NT2/D1 (cell line): ENCODE measurements at regions not wholly inside any gene's neighbourhood (a gene's known extent, or its start where the extent isn't known, plus 50 kb on each side); places are given as distances from the start of the nearest gene placed in this dataset.
"Not testable (repeated sequence)": the region's sequence is repeated elsewhere in the genome, so short reads cannot be mapped to it uniquely, and the experiment has no call there.

ENCODE experiments used
- DNase-seq: peaks from one replicate; pipeline ENCODE4 v3.0.0-alpha.2; 2011; ENCODE audit warnings: low read depth, low spot score
- H3K27me3 ChIP-seq: 2 replicates; pipeline ENCODE4 v1.6.0; 2011; ENCODE audit warnings: mild to moderate bottlenecking; ENCODE audit not compliant: insufficient read length, insufficient read depth
- H3K36me3 ChIP-seq: 2 replicates; pipeline ENCODE4 v1.6.1; 2011; ENCODE audit warnings: mild to moderate bottlenecking, low read length, mixed read lengths; ENCODE audit not compliant: insufficient read depth, insufficient read length
- H3K4me1 ChIP-seq: 2 replicates; pipeline ENCODE4 v1.5.1; 2011; ENCODE audit not compliant: insufficient read depth, insufficient read length
- H3K4me3 ChIP-seq: 2 replicates; pipeline ENCODE4 v1.5.1; 2011; ENCODE audit warnings: low read depth; ENCODE audit not compliant: insufficient read length
- H3K9ac ChIP-seq: 2 replicates; pipeline ENCODE4 v1.6.0; 2011; ENCODE audit warnings: low read depth; ENCODE audit not compliant: insufficient read length
- H3K9me3 ChIP-seq: 2 replicates; pipeline ENCODE4 v1.5.1; 2011; ENCODE audit warnings: mild to moderate bottlenecking, low read length; ENCODE audit not compliant: insufficient read depth
- SUZ12 ChIP-seq: IDR thresholded peaks from 2 replicates; pipeline ENCODE4 v1.6.1; 2011; ENCODE audit not compliant: insufficient read length, insufficient read depth; ENCODE audit errors: extremely low read depth
- YY1 ChIP-seq: IDR thresholded peaks from 2 replicates; pipeline ENCODE4 v1.6.1; 2011; ENCODE audit not compliant: insufficient read length, insufficient read depth
- ZNF274 ChIP-seq: IDR thresholded peaks from 2 replicates; pipeline ENCODE4 v1.6.1; 2011; ENCODE audit warnings: mild to moderate bottlenecking, low read depth, low read length

DNA sequence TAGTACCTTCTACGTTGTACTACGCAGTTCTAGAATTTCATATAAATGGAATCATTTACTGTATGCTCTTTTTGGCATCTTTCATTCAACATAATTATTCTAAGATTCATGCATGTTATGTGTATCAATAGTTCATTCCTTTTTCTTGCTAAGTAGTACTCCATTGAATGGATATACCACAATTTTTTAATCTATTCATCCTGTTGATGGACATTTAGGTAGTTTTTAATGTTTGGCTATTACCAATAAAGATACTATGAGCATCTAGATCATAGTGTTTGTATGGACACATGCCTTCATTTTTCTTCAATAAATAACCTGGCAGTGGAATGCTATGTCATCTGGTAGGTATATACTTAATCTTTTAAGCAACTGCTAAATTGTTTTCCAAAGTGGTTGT is 83.0 kb upstream of the ELN start:
- no peak overlapping the region for H3K4me3 ChIP-seq
- H3K36me3 ChIP-seq: no peaks in the 10 kb centered on the region
- TF ChIP-seq YY1: no peak
- no peak for TF ChIP-seq ZNF274
- no peak for TF ChIP-seq SUZ12
- H3K27me3 ChIP-seq: no peaks in the 10 kb centered on the region
- no peak for DNase-seq
- H3K9me3 ChIP-seq: peaks cover 33% of the 10 kb centered on the region
- no peak overlapping the region for H3K9ac ChIP-seq
- H3K4me1 ChIP-seq: no peaks in the 10 kb centered on the region

DNA sequence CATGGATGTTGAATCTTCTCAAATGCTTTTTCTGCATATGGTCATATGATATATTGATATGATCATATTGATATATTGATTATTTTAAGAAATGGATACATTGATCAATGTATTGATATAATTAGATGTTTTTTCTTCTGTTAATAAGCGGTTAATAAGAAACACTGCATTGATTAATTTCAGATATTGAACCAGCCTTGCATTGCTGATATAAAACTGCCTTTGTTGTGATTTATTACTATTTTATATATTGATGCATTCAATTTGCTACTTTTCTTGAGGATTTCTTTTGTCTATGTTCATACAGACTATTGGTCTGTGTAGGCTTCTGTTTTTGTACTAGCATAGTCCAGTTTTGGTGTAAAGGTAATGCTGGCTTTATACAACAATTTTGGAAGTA is 79.7 kb upstream of the ELN start:
- TF ChIP-seq YY1 (no peak), SUZ12 (no peak)
- Histone ChIP-seq H3K27me3 (no peaks in the 10 kb centered on the region), H3K4me1 (no peaks in the 10 kb centered on the region), H3K36me3 (no peaks in the 10 kb centered on the region), H3K9ac (no peak overlapping the region), H3K4me3 (no peak overlapping the region), H3K9me3 (peaks cover 29% of the 10 kb centered on the region)
- DNase-seq: no peak

DNA sequence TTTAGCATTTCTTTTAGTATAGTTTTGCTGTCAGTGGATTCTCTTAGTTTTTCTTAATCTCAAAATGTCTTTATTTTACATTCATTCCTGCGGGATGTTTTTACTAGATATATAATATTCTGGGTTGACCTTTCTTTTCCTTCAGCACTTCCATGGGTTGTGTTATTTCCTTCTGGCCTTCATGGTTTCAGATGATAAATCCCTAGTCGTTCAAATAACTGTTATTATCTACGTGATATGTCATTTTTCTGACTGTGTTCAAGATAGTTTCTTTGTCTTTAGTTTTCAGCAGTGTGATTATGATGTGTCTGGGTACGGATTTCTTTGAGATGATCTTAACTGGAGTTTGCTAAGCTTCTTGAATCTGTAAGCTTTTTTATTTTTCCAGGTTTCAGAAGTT is 75.7 kb upstream of the ELN start:
- Histone ChIP-seq H3K4me3 (no peak overlapping the region), H3K36me3 (no peaks in the 10 kb centered on the region), H3K9ac (no peak overlapping the region), H3K9me3 (peaks cover 16% of the 10 kb centered on the region), H3K27me3 (no peaks in the 10 kb centered on the region), H3K4me1 (no peaks in the 10 kb centered on the region)
- TF ChIP-seq SUZ12 (no peak), YY1 (no peak), ZNF274 (no peak)
- DNase-seq: no peak

DNA sequence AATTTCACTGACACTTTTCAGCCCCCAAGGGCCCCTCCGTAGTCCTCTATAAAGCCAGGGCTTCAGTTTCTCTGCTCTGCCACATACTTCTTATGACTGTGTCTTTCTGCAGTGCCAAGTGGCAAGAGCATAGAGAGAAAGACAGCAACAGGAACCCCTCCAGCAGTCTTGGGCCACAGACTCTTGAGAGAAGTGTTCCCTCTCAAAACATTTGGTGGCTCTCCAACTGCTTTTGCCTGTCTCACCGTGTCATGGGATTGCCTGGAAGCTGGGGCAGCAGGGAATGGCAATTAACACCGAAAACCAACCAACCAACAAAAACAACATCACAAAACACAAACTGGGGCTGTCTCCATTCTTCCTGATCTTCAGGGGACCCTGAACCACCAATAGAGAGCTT is 73.8 kb upstream of the ELN start:
- Histone ChIP-seq H3K9me3 (no peaks in the 10 kb centered on the region), H3K4me3 (no peak overlapping the region), H3K4me1 (no peaks in the 10 kb centered on the region), H3K27me3 (no peaks in the 10 kb centered on the region), H3K36me3 (no peaks in the 10 kb centered on the region), H3K9ac (no peak overlapping the region)
- no peak for DNase-seq
- TF ChIP-seq SUZ12: no peak
- no peak for TF ChIP-seq YY1
- no peak for TF ChIP-seq ZNF274

DNA sequence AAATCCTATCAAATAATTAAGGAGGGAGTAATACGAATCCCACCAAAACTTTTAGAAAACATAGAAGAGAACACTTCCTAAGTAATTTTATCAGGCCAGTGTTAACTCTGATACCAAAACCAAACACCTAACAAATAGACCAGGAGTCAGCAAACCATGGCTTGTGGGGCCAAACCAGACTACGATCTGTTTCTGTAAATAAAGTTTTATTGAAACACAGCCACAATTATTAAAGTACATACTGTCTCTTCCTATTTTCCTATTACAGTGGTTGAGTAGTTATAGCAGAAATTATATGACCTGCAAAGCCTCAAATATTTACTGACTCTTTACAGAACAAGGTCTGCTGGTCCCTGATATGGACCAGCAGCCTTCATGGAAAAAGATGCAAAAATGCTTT is 73.1 kb upstream of the ELN start:
- H3K4me3 ChIP-seq: no peak overlapping the region
- no peaks in the 10 kb centered on the region for H3K4me1 ChIP-seq
- TF ChIP-seq SUZ12: no peak
- TF ChIP-seq YY1: no peak
- no peak for TF ChIP-seq ZNF274
- no peaks in the 10 kb centered on the region for H3K36me3 ChIP-seq
- no peak overlapping the region for H3K9ac ChIP-seq
- H3K27me3 ChIP-seq: no peaks in the 10 kb centered on the region
- no peak for DNase-seq
- no peaks in the 10 kb centered on the region for H3K9me3 ChIP-seq

DNA sequence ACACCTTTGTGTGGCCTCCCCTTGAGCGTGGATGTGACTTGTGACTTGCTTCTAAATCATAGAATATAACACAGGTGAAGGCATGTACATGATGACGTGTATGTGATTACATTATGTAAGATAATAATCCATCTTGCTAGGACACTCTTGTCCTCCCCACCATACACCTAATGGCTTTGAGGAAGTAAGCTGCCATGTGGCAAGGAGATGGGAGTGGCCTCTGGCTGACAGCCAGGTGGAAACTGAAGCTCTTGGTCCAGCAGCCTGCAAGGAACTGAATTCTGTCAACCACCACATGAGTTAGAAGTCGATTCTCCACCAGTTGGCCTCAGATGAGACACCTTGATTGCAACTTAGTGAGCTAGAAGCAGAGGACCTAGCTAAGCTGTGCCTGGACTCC is 67.4 kb upstream of the ELN start:
- no peak overlapping the region for H3K9ac ChIP-seq
- DNase-seq: no peak
- H3K27me3 ChIP-seq: no peaks in the 10 kb centered on the region
- H3K4me1 ChIP-seq: no peaks in the 10 kb centered on the region
- H3K36me3 ChIP-seq: no peaks in the 10 kb centered on the region
- peaks cover 5% of the 10 kb centered on the region; the same call in 1 of the 2 replicates for H3K9me3 ChIP-seq
- TF ChIP-seq SUZ12 (no peak), ZNF274 (no peak), YY1 (no peak)
- H3K4me3 ChIP-seq: no peak overlapping the region

DNA sequence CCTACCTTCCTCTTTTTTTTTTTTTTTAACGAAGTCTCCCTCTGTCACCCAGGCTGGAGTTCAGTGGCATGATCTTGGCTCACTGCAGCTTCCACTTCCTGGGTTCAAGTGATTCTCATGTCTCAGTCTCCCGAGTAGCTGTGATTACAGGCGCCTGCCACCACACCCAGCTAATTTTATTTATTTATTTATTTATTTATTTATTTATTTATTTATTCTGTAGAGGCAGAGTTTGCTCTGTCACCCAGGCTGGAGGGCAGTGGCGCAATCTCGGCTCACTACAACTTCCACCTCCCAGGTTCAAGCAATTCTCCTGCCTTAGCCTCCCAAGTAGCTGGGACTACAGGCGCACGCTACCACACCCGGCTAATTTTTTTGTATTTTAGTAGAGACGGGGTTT is 66.0 kb upstream of the ELN start:
- H3K9ac ChIP-seq, H3K9me3 ChIP-seq, H3K27me3 ChIP-seq, H3K4me3 ChIP-seq, H3K36me3 ChIP-seq, H3K4me1 ChIP-seq, DNase-seq: not testable (repeated sequence)

DNA sequence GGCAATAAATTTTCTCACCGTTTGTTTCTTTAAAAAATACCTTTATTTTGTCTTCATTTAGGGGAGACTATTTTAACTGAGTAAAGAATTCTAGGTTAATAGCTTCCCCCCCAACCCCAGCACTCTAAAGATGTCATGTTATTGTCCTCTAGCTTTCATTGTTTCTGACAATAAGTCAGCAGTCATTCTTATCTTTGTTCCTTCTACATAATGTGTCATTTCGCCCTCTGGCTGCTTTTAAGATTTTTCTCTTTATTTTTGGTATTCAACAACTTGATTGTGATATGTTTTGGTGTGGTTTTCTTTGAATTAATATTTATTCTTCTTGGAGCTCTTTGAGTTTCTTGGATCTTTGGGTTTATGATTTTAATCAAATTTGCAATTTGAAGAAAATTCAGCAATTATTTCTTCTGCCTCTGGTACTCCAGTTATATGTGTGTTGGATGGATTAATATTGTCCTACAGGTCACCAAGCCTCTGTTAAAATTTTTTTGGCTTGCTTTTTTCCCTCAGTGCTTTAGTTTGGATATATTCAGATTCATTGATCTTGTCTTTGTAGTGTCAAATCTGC is 64.6 kb upstream of the ELN start:
- Histone ChIP-seq H3K9me3 (peaks cover 5% of the 10 kb centered on the region; the same call in 1 of the 2 replicates), H3K4me3 (no peak overlapping the region), H3K4me1 (no peaks in the 10 kb centered on the region), H3K9ac (no peak overlapping the region), H3K36me3 (no peaks in the 10 kb centered on the region), H3K27me3 (no peaks in the 10 kb centered on the region)
- DNase-seq: no peak
- TF ChIP-seq SUZ12: no peak
